HG03565 (cell line): ENCODE measurements at regions not wholly inside any gene's neighbourhood (a gene's known extent, or its start where the extent isn't known, plus 50 kb on each side); places are given as distances from the start of the nearest gene placed in this dataset.
"Not testable (repeated sequence)": the region's sequence is repeated elsewhere in the genome, so short reads cannot be mapped to it uniquely, and the experiment has no call there.

Experiments
- ATAC-seq: cut with Tn5 transposase; IDR thresholded peaks from one replicate; pipeline ENCODE4 v1.9.1; 2021; ENCODE audit warnings: mild to moderate bottlenecking, moderate library complexity; ENCODE audit not compliant: unreplicated experiment

GRCh38 chr5:142222225-142222865 lies 102.5 kb downstream of the SPRY4 start:
- no peak for ATAC-seq

GRCh38 chr5:142221091-142221860 lies 103.5 kb downstream of the SPRY4 start:
- no peak for ATAC-seq

- no peak for ATAC-seq
Observed at GRCh38 chr5:142219146-142219545, 105.7 kb downstream of the SPRY4 start.

- no peak for ATAC-seq
Observed at GRCh38 chr5:142216931-142217330, 107.9 kb downstream of the SPRY4 start.

GRCh38 chr5:142215915-142216681 lies 107.5 kb downstream of the NDFIP1 start:
- no peak for ATAC-seq

- no peak for ATAC-seq
Observed at GRCh38 chr5:142213077-142213476, 104.5 kb downstream of the NDFIP1 start.

GRCh38 chr5:142211918-142212317 lies 103.3 kb downstream of the NDFIP1 start:
- no peak for ATAC-seq

GRCh38 chr5:142210864-142211412 lies 102.4 kb downstream of the NDFIP1 start:
- no peak for ATAC-seq

GRCh38 chr5:142210011-142210410 lies 101.4 kb downstream of the NDFIP1 start:
- no peak for ATAC-seq

- no peak for ATAC-seq
Observed at GRCh38 chr5:142208777-142209312, 100.3 kb downstream of the NDFIP1 start.

- not testable (repeated sequence) for ATAC-seq
Observed at GRCh38 chr5:142208244-142208643, 99.7 kb downstream of the NDFIP1 start.

GRCh38 chr5:142206801-142207200 lies 98.2 kb downstream of the NDFIP1 start:
- no peak for ATAC-seq

- no peak for ATAC-seq
Observed at GRCh38 chr5:142204219-142204618, 95.6 kb downstream of the NDFIP1 start.
